ENCODE measurements at regions not wholly inside any gene's neighbourhood (a gene's known extent, or its start where the extent isn't known, plus 50 kb on each side); places are given as distances from the start of the nearest gene placed in this dataset.

DNA sequence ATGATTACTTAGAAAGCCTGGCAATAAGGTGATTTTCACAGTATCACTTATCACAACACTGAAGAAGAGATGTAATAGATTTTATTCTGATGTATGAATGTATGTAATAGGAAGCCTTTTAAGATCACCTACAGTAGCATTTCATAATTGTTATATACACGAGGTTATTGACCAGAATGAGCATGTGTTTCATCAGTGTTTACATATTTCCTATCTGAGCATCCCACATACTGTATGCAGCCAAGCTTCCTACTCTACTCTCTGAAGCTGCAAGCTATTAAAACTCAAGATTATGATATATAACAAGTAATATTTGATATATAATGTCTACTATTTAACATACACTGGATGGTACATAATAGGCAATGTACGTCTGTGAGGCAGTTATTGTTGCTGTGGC lies 190.9 kb upstream of the S100G start (continued):
- no peak for TF ChIP-seq ELF1 (tag; IDR thresholded peaks at IDR 0.05)
- TF ChIP-seq RHOXF2B (CRISPR knock-in tag; conservative IDR thresholded peaks at IDR 0.05) = no peak
- TF ChIP-seq RAD21 (CRISPR knock-in tag; conservative IDR thresholded peaks at IDR 0.05 in 1 of 2, IDR thresholded peaks at IDR 0.05 in 1 of 2) = no peak
- TF ChIP-seq RBM17 (IDR thresholded peaks at IDR 0.05; ENCODE audit: borderline replicate concordance, low read depth, low read length) = no peak
- TF ChIP-seq, protein P1, sequence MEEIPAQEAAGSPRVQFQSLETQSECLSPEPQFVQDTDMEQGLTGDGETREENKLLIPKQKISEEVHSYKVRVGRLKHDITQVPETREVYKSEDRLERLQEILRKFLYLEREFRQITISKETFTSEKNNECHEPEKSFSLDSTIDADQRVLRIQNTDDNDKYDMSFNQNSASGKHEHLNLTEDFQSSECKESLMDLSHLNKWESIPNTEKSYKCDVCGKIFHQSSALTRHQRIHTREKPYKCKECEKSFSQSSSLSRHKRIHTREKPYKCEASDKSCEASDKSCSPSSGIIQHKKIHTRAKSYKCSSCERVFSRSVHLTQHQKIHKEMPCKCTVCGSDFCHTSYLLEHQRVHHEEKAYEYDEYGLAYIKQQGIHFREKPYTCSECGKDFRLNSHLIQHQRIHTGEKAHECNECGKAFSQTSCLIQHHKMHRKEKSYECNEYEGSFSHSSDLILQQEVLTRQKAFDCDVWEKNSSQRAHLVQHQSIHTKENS (CRISPR knock-in tag; IDR thresholded peaks at IDR 0.05) = no peak

DNA sequence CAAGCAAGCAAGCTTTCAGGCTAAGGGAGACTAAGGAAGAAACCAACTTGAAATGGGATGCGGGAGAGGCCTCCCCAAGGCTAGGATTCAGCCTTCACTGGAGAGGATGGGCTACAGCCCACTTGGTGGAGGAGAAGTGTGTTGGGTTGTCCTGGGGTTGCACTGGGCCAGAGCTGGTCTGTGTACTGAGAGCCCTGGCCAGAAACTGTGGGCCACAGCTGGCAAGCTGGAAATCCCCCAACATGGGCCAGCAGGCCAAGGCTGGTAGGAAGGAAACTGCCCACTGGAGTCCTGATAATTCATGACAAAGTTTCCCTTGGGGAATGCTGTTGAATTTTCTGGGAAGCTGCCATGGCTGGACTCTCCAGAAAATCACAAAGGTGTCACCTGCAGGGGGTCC lies 188.0 kb upstream of the S100G start:
- CTCF ChIA-PET (ENCODE audit: low intra/inter-chr PET ratio) = no interaction called here
- Histone ChIP-seq H2AFZ (ENCODE audit: low read depth, low read length) (no peak overlapping the region), H3K79me2 (ENCODE audit: control insufficient read depth, insufficient read depth, low read length) (no peaks in the 10 kb centered on the region), H3K9me1 (ENCODE audit: control insufficient read depth, insufficient read depth, low read length) (no peaks in the 10 kb centered on the region), H3K4me1 (replicated peaks in 1 of 2; ENCODE audit: control insufficient read depth in 2 of 2, insufficient read depth in 2 of 2, low read length in 2 of 2) (no peaks in the 10 kb centered on the region), H3K9ac (ENCODE audit: insufficient read depth in 1 of 2, low read depth in 2 of 2, low read length in 2 of 2) (no peak overlapping the region), H3K9me3 (replicated peaks; ENCODE audit: control insufficient read depth, insufficient read depth, low read depth, low read length) (no peaks in the 10 kb centered on the region), H3K27ac (ENCODE audit: extremely low read depth, low read depth, low read length) (no peak overlapping the region), H3K36me3 (ENCODE audit: control insufficient read depth, insufficient read depth, low read length) (no peaks in the 10 kb centered on the region), H3K4me2 (ENCODE audit: insufficient read depth, low read length) (no peak overlapping the region), H3K27me3 (ENCODE audit: control insufficient read depth in 2 of 2, insufficient read depth in 2 of 2, low read length in 2 of 2) (0 out of 5 replicates have a peak, but pooled peaks cover 0 to 6% of the 10 kb centered on the region in 2 experiments), H4K20me1 (replicated peaks; ENCODE audit: control insufficient read depth, insufficient read depth, low read length) (no peaks in the 10 kb centered on the region), H3K4me3 (no peak overlapping the region)
- POLR2A ChIA-PET = no interaction called here
- DNase-seq (ENCODE audit: extremely low read depth in 1 of 4, low spot score in 3 of 4) = no peak
- intact Hi-C loops (cut with micrococcal nuclease) (no loop called here), in situ Hi-C loops (cut with MboI) (no loop called here)
- no peak for FAIRE-seq
- TF ChIP-seq DPF2 (IDR thresholded peaks at IDR 0.05) = no peak
- TF ChIP-seq FOS (IDR thresholded peaks at IDR 0.05; ENCODE audit: extremely low read depth, insufficient read length) = no peak
- no peak for TF ChIP-seq TSC22D4 (tag; IDR thresholded peaks at IDR 0.05)
- no peak for TF ChIP-seq CHCHD3 (CRISPR knock-in tag; IDR thresholded peaks at IDR 0.05)
- TF ChIP-seq, protein P2, sequence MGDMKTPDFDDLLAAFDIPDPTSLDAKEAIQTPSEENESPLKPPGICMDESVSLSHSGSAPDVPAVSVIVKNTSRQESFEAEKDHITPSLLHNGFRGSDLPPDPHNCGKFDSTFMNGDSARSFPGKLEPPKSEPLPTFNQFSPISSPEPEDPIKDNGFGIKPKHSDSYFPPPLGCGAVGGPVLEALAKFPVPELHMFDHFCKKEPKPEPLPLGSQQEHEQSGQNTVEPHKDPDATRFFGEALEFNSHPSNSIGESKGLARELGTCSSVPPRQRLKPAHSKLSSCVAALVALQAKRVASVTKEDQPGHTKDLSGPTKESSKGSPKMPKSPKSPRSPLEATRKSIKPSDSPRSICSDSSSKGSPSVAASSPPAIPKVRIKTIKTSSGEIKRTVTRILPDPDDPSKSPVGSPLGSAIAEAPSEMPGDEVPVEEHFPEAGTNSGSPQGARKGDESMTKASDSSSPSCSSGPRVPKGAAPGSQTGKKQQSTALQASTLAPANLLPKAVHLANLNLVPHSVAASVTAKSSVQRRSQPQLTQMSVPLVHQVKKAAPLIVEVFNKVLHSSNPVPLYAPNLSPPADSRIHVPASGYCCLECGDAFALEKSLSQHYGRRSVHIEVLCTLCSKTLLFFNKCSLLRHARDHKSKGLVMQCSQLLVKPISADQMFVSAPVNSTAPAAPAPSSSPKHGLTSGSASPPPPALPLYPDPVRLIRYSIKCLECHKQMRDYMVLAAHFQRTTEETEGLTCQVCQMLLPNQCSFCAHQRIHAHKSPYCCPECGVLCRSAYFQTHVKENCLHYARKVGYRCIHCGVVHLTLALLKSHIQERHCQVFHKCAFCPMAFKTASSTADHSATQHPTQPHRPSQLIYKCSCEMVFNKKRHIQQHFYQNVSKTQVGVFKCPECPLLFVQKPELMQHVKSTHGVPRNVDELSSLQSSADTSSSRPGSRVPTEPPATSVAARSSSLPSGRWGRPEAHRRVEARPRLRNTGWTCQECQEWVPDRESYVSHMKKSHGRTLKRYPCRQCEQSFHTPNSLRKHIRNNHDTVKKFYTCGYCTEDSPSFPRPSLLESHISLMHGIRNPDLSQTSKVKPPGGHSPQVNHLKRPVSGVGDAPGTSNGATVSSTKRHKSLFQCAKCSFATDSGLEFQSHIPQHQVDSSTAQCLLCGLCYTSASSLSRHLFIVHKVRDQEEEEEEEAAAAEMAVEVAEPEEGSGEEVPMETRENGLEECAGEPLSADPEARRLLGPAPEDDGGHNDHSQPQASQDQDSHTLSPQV (IDR thresholded peaks at IDR 0.05) = no peak
- TF ChIP-seq PHF21A (IDR thresholded peaks at IDR 0.05; ENCODE audit: borderline replicate concordance, low read depth) = no peak
- TF ChIP-seq, protein P3, sequence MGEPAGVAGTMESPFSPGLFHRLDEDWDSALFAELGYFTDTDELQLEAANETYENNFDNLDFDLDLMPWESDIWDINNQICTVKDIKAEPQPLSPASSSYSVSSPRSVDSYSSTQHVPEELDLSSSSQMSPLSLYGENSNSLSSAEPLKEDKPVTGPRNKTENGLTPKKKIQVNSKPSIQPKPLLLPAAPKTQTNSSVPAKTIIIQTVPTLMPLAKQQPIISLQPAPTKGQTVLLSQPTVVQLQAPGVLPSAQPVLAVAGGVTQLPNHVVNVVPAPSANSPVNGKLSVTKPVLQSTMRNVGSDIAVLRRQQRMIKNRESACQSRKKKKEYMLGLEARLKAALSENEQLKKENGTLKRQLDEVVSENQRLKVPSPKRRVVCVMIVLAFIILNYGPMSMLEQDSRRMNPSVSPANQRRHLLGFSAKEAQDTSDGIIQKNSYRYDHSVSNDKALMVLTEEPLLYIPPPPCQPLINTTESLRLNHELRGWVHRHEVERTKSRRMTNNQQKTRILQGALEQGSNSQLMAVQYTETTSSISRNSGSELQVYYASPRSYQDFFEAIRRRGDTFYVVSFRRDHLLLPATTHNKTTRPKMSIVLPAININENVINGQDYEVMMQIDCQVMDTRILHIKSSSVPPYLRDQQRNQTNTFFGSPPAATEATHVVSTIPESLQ (CRISPR knock-in tag; IDR thresholded peaks at IDR 0.05) = no peak
- BruUV-seq (replicated peaks) = no TSS peak
- ATAC-seq = no peak
- 0% methylated on average over 1 of the region's 1 CpG for WGBS (ENCODE audit: insufficient coverage, low coverage, missing lambda C conversion rate)
